ENCODE measurements at regions not wholly inside any gene's neighbourhood (a gene's known extent, or its start where the extent isn't known, plus 50 kb on each side); places are given as distances from the start of the nearest gene placed in this dataset.

DNA sequence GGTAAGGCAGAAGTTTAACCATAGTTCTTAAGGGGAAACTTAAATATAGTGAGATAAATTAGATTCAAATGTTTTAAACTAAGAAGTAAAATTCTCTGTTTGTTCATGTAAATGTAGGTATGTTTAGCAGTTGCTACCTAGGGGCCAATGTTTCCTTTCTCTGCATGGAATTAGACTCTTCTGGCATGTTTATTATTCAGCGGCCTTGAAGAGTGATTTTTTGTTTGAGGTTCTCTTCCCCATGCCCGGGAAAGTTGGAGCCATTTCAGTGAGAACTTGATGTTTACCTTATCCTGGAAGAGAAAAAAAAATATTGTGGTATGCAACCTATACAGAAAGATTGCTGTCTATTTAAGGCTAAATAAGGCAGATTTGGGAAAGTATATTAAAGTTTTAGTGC, 492.9 kb downstream of the KLF5 start:
- TF ChIP-seq, protein P1, sequence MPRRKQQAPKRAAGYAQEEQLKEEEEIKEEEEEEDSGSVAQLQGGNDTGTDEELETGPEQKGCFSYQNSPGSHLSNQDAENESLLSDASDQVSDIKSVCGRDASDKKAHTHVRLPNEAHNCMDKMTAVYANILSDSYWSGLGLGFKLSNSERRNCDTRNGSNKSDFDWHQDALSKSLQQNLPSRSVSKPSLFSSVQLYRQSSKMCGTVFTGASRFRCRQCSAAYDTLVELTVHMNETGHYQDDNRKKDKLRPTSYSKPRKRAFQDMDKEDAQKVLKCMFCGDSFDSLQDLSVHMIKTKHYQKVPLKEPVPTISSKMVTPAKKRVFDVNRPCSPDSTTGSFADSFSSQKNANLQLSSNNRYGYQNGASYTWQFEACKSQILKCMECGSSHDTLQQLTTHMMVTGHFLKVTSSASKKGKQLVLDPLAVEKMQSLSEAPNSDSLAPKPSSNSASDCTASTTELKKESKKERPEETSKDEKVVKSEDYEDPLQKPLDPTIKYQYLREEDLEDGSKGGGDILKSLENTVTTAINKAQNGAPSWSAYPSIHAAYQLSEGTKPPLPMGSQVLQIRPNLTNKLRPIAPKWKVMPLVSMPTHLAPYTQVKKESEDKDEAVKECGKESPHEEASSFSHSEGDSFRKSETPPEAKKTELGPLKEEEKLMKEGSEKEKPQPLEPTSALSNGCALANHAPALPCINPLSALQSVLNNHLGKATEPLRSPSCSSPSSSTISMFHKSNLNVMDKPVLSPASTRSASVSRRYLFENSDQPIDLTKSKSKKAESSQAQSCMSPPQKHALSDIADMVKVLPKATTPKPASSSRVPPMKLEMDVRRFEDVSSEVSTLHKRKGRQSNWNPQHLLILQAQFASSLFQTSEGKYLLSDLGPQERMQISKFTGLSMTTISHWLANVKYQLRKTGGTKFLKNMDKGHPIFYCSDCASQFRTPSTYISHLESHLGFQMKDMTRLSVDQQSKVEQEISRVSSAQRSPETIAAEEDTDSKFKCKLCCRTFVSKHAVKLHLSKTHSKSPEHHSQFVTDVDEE (CRISPR knock-in tag; IDR thresholded peaks at IDR 0.05), result no peak
- TF ChIP-seq ZNF565 (CRISPR knock-in tag; conservative IDR thresholded peaks at IDR 0.05; ENCODE audit: low read depth) (no peak), ZNF70 (CRISPR knock-in tag; IDR thresholded peaks at IDR 0.05) (no peak), ESRRG (CRISPR knock-in tag; IDR thresholded peaks at IDR 0.05) (no peak)
- TF ChIP-seq, protein P2, sequence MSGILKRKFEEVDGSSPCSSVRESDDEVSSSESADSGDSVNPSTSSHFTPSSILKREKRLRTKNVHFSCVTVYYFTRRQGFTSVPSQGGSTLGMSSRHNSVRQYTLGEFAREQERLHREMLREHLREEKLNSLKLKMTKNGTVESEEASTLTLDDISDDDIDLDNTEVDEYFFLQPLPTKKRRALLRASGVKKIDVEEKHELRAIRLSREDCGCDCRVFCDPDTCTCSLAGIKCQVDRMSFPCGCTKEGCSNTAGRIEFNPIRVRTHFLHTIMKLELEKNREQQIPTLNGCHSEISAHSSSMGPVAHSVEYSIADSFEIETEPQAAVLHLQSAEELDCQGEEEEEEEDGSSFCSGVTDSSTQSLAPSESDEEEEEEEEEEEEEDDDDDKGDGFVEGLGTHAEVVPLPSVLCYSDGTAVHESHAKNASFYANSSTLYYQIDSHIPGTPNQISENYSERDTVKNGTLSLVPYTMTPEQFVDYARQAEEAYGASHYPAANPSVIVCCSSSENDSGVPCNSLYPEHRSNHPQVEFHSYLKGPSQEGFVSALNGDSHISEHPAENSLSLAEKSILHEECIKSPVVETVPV (CRISPR knock-in tag; IDR thresholded peaks at IDR 0.05), result no peak
- TF ChIP-seq, protein P3, sequence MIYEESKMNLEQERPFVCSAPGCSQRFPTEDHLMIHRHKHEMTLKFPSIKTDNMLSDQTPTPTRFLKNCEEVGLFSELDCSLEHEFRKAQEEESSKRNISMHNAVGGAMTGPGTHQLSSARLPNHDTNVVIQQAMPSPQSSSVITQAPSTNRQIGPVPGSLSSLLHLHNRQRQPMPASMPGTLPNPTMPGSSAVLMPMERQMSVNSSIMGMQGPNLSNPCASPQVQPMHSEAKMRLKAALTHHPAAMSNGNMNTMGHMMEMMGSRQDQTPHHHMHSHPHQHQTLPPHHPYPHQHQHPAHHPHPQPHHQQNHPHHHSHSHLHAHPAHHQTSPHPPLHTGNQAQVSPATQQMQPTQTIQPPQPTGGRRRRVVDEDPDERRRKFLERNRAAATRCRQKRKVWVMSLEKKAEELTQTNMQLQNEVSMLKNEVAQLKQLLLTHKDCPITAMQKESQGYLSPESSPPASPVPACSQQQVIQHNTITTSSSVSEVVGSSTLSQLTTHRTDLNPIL (CRISPR knock-in tag; IDR thresholded peaks at IDR 0.05; ENCODE audit: low read depth), result no peak
- ATAC-seq, result no peak

DNA sequence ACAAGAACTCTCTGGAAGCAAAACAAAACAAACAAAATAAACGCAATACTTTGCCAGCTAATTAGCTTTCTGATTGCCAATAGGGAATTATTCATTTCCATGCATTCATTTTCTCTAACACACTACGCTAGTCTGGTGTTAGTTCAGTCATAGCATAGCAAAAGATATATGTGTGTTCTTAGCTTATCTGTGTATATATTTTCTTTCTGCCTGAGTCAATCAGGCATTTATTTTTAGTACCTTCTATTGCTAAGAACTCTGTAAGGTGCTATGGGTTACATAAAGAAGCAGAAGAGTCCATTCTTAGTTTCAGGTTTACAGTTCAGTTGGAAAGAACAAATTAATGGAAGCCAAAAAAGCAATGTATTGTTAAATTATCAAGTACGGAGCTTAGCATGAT, 490.9 kb downstream of the KLF5 start:
- ATAC-seq, result no peak
- TF ChIP-seq PPARA (CRISPR knock-in tag; IDR thresholded peaks at IDR 0.05; ENCODE audit: borderline replicate concordance) (no peak), ZFP30 (CRISPR knock-in tag; IDR thresholded peaks at IDR 0.05) (no peak), GLIS3 (CRISPR knock-in tag; IDR thresholded peaks at IDR 0.05) (no peak), ESRRG (CRISPR knock-in tag; IDR thresholded peaks at IDR 0.05) (no peak), ZFP3 (CRISPR knock-in tag; IDR thresholded peaks at IDR 0.05) (no peak), CSDC2 (CRISPR knock-in tag; IDR thresholded peaks at IDR 0.05) (no peak), ARNTL (CRISPR knock-in tag; IDR thresholded peaks at IDR 0.05; ENCODE audit: borderline replicate concordance, low read depth) (no peak)
- TF ChIP-seq, protein P1 (CRISPR knock-in tag; IDR thresholded peaks at IDR 0.05), result no peak

DNA sequence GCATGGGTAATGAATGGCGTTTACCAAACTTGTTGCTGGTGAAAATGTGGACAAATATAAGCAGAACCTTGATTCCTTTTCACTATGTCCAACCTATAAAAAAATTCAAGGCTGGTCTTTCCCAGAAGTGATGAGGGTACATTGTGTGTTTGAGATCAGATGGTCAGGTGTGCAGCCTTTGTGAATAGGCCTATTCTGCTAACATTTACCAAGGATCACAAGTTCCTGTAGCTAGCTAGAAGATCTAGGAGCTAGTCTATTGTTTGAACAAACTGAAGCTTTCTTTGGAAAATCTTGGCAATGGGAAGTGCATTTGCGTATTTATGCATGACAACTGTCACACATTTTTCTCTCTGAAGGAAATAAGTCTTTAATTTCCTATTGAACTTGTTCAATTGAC, 489.6 kb downstream of the KLF5 start:
- TF ChIP-seq, protein P4, sequence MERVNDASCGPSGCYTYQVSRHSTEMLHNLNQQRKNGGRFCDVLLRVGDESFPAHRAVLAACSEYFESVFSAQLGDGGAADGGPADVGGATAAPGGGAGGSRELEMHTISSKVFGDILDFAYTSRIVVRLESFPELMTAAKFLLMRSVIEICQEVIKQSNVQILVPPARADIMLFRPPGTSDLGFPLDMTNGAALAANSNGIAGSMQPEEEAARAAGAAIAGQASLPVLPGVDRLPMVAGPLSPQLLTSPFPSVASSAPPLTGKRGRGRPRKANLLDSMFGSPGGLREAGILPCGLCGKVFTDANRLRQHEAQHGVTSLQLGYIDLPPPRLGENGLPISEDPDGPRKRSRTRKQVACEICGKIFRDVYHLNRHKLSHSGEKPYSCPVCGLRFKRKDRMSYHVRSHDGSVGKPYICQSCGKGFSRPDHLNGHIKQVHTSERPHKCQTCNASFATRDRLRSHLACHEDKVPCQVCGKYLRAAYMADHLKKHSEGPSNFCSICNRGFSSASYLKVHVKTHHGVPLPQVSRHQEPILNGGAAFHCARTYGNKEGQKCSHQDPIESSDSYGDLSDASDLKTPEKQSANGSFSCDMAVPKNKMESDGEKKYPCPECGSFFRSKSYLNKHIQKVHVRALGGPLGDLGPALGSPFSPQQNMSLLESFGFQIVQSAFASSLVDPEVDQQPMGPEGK (CRISPR knock-in tag; IDR thresholded peaks at IDR 0.05; ENCODE audit: borderline replicate concordance), result no peak
- TF ChIP-seq, protein P2 (CRISPR knock-in tag; IDR thresholded peaks at IDR 0.05), result no peak
- TF ChIP-seq, protein P3 (CRISPR knock-in tag; IDR thresholded peaks at IDR 0.05; ENCODE audit: low read depth), result no peak
- TF ChIP-seq PPARA (CRISPR knock-in tag; IDR thresholded peaks at IDR 0.05; ENCODE audit: borderline replicate concordance), result no peak
- TF ChIP-seq GLIS3 (CRISPR knock-in tag; IDR thresholded peaks at IDR 0.05), result no peak
- TF ChIP-seq CSDC2 (CRISPR knock-in tag; IDR thresholded peaks at IDR 0.05), result no peak
- TF ChIP-seq RARB (CRISPR knock-in tag; IDR thresholded peaks at IDR 0.05), result no peak
- TF ChIP-seq ARNTL (CRISPR knock-in tag; IDR thresholded peaks at IDR 0.05; ENCODE audit: borderline replicate concordance, low read depth), result no peak
- no peak for TF ChIP-seq TCF4 (CRISPR knock-in tag; IDR thresholded peaks at IDR 0.05; ENCODE audit: borderline replicate concordance)
- TF ChIP-seq ISL1 (CRISPR knock-in tag; IDR thresholded peaks at IDR 0.05), result no peak
- no peak for TF ChIP-seq TOX (CRISPR knock-in tag; IDR thresholded peaks at IDR 0.05; ENCODE audit: borderline replicate concordance)
- TF ChIP-seq ZFP3 (CRISPR knock-in tag; IDR thresholded peaks at IDR 0.05), result no peak
- TF ChIP-seq ZFP30 (CRISPR knock-in tag; IDR thresholded peaks at IDR 0.05), result no peak
- no peak for TF ChIP-seq SNAI2 (CRISPR knock-in tag; IDR thresholded peaks at IDR 0.05)
- TF ChIP-seq ZNF565 (CRISPR knock-in tag; conservative IDR thresholded peaks at IDR 0.05; ENCODE audit: low read depth), result no peak
- no peak for ATAC-seq
